Liver (tissue), 8 donors: ENCODE measurements at regions not wholly inside any gene's neighbourhood (a gene's known extent, or its start where the extent isn't known, plus 50 kb on each side); places are given as distances from the start of the nearest gene placed in this dataset.

Source experiments
- DNase-seq: peaks from one replicate; pipeline ENCODE4 v3.0.0-alpha.2; 2017; ENCODE audit warnings: low spot score
- H3K27ac ChIP-seq, 2 donors: one replicate each; pipeline ENCODE4 v1.7.0; 2013; ENCODE audit warnings: inconsistent platforms in 2 of 2, low read length in 2 of 2, control low read depth in 1 of 2, low read depth in 1 of 2, mild to moderate bottlenecking in 1 of 2
- H3K27me3 ChIP-seq, 4 donors: one replicate each; pipeline versions ENCODE4 v1.6.1 to v1.7.0; 2013; ENCODE audit warnings: low read length in 3 of 4, inconsistent platforms in 1 of 4, mild to moderate bottlenecking in 1 of 4, moderate library complexity in 1 of 4; ENCODE audit not compliant: control insufficient read depth in 4 of 4, insufficient read depth in 4 of 4
- H3K36me3 ChIP-seq, 4 donors: one replicate each; pipeline versions ENCODE4 v1.6.1 to v1.7.0; 2013; ENCODE audit warnings: low read length in 3 of 4, mild to moderate bottlenecking in 3 of 4, low read depth in 1 of 4, moderate library complexity in 1 of 4; ENCODE audit not compliant: control insufficient read depth in 4 of 4, insufficient read depth in 3 of 4
- H3K4me1 ChIP-seq, 4 donors: one replicate each; pipeline versions ENCODE4 v1.6.1 to v1.7.0; 2013; ENCODE audit warnings: low read length in 3 of 4, mild to moderate bottlenecking in 3 of 4, moderate library complexity in 1 of 4; ENCODE audit not compliant: control insufficient read depth in 4 of 4, insufficient read depth in 4 of 4
- H3K4me3 ChIP-seq, 3 donors: one replicate each; pipeline versions ENCODE4 v1.6.1 to v1.7.0; 2013; ENCODE audit warnings: low read length in 3 of 3, control low read depth in 1 of 3, low read depth in 1 of 3, mild to moderate bottlenecking in 1 of 3
- H3K9ac ChIP-seq, 2 donors: one replicate each; pipeline ENCODE4 v1.7.0; 2013; ENCODE audit warnings: low read length in 2 of 2, mild to moderate bottlenecking in 2 of 2, moderate library complexity in 2 of 2, control low read depth in 1 of 2, low read depth in 1 of 2
- H3K9me3 ChIP-seq, 4 donors: one replicate each; pipeline versions ENCODE4 v1.6.1 to v1.7.0; 2013; ENCODE audit warnings: low read length in 3 of 4; ENCODE audit not compliant: control insufficient read depth in 4 of 4
- EGR1 ChIP-seq, 2 donors: IDR thresholded peaks; 2 replicates each; pipeline ENCODE4 v1.6.1; 2016 to 2018; ENCODE audit warnings: antibody characterized with exemption in 2 of 2, low read depth in 2 of 2
- FOXA1 ChIP-seq: IDR thresholded peaks from 2 replicates; pipeline ENCODE4 v1.6.1; 2016; ENCODE audit warnings: antibody characterized with exemption
- FOXA2 ChIP-seq: IDR thresholded peaks from 2 replicates; pipeline ENCODE4 v1.6.1; 2016; ENCODE audit warnings: antibody characterized with exemption
- GABPA ChIP-seq, 2 donors: IDR thresholded peaks in 1 of 2; conservative IDR thresholded peaks in 1 of 2; 2 replicates each; pipeline ENCODE4 v1.6.1; 2016; ENCODE audit warnings: antibody characterized with exemption in 2 of 2, mild to moderate bottlenecking in 1 of 2, moderate library complexity in 1 of 2
- HNF4A ChIP-seq, 2 donors: conservative IDR thresholded peaks; 2 replicates each; pipeline ENCODE4 v1.6.1; 2016; ENCODE audit warnings: antibody characterized with exemption in 2 of 2, mild to moderate bottlenecking in 2 of 2
- HNF4G ChIP-seq: IDR thresholded peaks from 2 replicates; pipeline ENCODE4 v1.6.1; 2016; ENCODE audit warnings: antibody characterized with exemption
- JUND ChIP-seq, 2 donors: IDR thresholded peaks; 2 replicates each; pipeline ENCODE4 v1.6.1; 2016; ENCODE audit warnings: antibody characterized with exemption in 2 of 2
- MAX ChIP-seq: IDR thresholded peaks from 2 replicates; pipeline ENCODE4 v1.6.1; 2016; ENCODE audit warnings: antibody characterized with exemption
- NR2F2 ChIP-seq: IDR thresholded peaks from 2 replicates; pipeline ENCODE4 v1.6.1; 2016; ENCODE audit warnings: antibody characterized with exemption
- RAD21 ChIP-seq, 2 donors: IDR thresholded peaks; 2 replicates each; pipeline ENCODE4 v1.6.1; 2016; ENCODE audit warnings: antibody characterized with exemption in 2 of 2, mild to moderate bottlenecking in 2 of 2
- RXRA ChIP-seq, 2 donors: IDR thresholded peaks; 2 replicates each; pipeline ENCODE4 v1.6.1; 2017 to 2018; ENCODE audit warnings: antibody characterized with exemption in 2 of 2, mild to moderate bottlenecking in 1 of 2
- SP1 ChIP-seq: IDR thresholded peaks from 2 replicates; pipeline ENCODE4 v1.6.1; 2018; ENCODE audit warnings: antibody characterized with exemption, mild to moderate bottlenecking
- TAF1 ChIP-seq: conservative IDR thresholded peaks from 2 replicates; pipeline ENCODE4 v1.6.1; 2016; ENCODE audit warnings: antibody characterized with exemption, mild to moderate bottlenecking
- YY1 ChIP-seq: IDR thresholded peaks from 2 replicates; pipeline ENCODE4 v1.6.1; 2016; ENCODE audit warnings: antibody characterized with exemption, mild to moderate bottlenecking
- ZBTB33 ChIP-seq: IDR thresholded peaks from 2 replicates; pipeline ENCODE4 v1.6.1; 2016; ENCODE audit warnings: antibody characterized with exemption
- WGBS: extraction: QIAGEN DNeasy Blood & Tissue Kit; methylation state at CpG from one replicate; pipeline ENCODE4 v1.1.7; 2013; 5-methylcytosine and 5-hydroxymethylcytosine counted together
- TF ChIP-seq, protein P1 (sequence below): IDR thresholded peaks from 2 replicates; pipeline ENCODE4 v1.6.1; 2016; ENCODE audit warnings: antibody characterized with exemption, mild to moderate bottlenecking
- TF ChIP-seq, protein P2 (sequence below): fragments of 150-350 bp; IDR thresholded peaks from 2 replicates; pipeline ENCODE4 v1.5.1; 2017; ENCODE audit warnings: improper control_type of control experiment, low read depth, low read length; ENCODE audit not compliant: missing input control
- TF ChIP-seq, protein P3 (sequence below): IDR thresholded peaks from 2 replicates; pipeline ENCODE4 v1.6.1; 2016; ENCODE audit warnings: antibody characterized with exemption
- donor health status: healthy.
- donor health status: healthy.
- donor health status: healthy.
- donor health status: healthy.
- donor health status: healthy.

GRCh38 chr9:23538461-23539003 is 287.5 kb downstream of the ELAVL2 start:
- Histone ChIP-seq H3K36me3 (no peaks in the 10 kb centered on the region), H3K9me3 (no peaks in the 10 kb centered on the region), H3K4me1 (peaks cover 0 to 12% (median 3%) of the 10 kb centered on the region in 4 donors), H3K27me3 (no peaks in the 10 kb centered on the region), H3K4me3 (no peak overlapping the region), H3K9ac (no peak overlapping the region), H3K27ac (no peak overlapping the region)
- DNase-seq, result no peak
- TF ChIP-seq ZBTB33 (no peak), HNF4G (no peak), EGR1 (IDR thresholded peaks at IDR 0.05; ENCODE audit: low read depth in 2 of 2) (no peak), SP1 (no peak), GABPA (IDR thresholded peaks at IDR 0.05 in 1 of 2, conservative IDR thresholded peaks at IDR 0.05 in 1 of 2) (no peak), NR2F2 (no peak), YY1 (no peak), FOXA1 (no peak), RAD21 (IDR thresholded peaks at IDR 0.05) (no peak), MAX (no peak), TAF1 (no peak), FOXA2 (no peak), RXRA (IDR thresholded peaks at IDR 0.05) (no peak), JUND (IDR thresholded peaks at IDR 0.05) (no peak), HNF4A (conservative IDR thresholded peaks at IDR 0.05) (no peak)
- TF ChIP-seq, protein P1, sequence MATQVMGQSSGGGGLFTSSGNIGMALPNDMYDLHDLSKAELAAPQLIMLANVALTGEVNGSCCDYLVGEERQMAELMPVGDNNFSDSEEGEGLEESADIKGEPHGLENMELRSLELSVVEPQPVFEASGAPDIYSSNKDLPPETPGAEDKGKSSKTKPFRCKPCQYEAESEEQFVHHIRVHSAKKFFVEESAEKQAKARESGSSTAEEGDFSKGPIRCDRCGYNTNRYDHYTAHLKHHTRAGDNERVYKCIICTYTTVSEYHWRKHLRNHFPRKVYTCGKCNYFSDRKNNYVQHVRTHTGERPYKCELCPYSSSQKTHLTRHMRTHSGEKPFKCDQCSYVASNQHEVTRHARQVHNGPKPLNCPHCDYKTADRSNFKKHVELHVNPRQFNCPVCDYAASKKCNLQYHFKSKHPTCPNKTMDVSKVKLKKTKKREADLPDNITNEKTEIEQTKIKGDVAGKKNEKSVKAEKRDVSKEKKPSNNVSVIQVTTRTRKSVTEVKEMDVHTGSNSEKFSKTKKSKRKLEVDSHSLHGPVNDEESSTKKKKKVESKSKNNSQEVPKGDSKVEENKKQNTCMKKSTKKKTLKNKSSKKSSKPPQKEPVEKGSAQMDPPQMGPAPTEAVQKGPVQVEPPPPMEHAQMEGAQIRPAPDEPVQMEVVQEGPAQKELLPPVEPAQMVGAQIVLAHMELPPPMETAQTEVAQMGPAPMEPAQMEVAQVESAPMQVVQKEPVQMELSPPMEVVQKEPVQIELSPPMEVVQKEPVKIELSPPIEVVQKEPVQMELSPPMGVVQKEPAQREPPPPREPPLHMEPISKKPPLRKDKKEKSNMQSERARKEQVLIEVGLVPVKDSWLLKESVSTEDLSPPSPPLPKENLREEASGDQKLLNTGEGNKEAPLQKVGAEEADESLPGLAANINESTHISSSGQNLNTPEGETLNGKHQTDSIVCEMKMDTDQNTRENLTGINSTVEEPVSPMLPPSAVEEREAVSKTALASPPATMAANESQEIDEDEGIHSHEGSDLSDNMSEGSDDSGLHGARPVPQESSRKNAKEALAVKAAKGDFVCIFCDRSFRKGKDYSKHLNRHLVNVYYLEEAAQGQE, result no peak
- TF ChIP-seq, protein P2, sequence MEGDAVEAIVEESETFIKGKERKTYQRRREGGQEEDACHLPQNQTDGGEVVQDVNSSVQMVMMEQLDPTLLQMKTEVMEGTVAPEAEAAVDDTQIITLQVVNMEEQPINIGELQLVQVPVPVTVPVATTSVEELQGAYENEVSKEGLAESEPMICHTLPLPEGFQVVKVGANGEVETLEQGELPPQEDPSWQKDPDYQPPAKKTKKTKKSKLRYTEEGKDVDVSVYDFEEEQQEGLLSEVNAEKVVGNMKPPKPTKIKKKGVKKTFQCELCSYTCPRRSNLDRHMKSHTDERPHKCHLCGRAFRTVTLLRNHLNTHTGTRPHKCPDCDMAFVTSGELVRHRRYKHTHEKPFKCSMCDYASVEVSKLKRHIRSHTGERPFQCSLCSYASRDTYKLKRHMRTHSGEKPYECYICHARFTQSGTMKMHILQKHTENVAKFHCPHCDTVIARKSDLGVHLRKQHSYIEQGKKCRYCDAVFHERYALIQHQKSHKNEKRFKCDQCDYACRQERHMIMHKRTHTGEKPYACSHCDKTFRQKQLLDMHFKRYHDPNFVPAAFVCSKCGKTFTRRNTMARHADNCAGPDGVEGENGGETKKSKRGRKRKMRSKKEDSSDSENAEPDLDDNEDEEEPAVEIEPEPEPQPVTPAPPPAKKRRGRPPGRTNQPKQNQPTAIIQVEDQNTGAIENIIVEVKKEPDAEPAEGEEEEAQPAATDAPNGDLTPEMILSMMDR, result no peak
- TF ChIP-seq, protein P3, sequence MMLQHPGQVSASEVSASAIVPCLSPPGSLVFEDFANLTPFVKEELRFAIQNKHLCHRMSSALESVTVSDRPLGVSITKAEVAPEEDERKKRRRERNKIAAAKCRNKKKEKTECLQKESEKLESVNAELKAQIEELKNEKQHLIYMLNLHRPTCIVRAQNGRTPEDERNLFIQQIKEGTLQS, result no peak
- WGBS, result 69% methylated on average over 4 of the region's 4 CpGs
